Activated naive CD4-positive, alpha-beta T cell treated with anti-CD3 and anti-CD28 coated beads, Interleukin-2, amount 50 U/mL, for 72 hours (primary cell): ENCODE measurements at regions not wholly inside any gene's neighbourhood (a gene's known extent, or its start where the extent isn't known, plus 50 kb on each side); places are given as distances from the start of the nearest gene placed in this dataset.

ENCODE experiments used
- ATAC-seq, 2 donors: fragments of 150-1000 bp; cut with Tn5 transposase; 2 replicates each; pipeline ENCODE4 v1.10.0; 2021; ENCODE audit warnings: mild to moderate bottlenecking in 2 of 2, moderate library complexity in 2 of 2
- DNase-seq, 2 donors: peaks; one replicate each; pipeline ENCODE4 v3.0.0; 2021 to 2022; ENCODE audit warnings: low spot score in 2 of 2
- H3K27ac Mint-ChIP-seq, 2 donors: one replicate each; pipeline ENCODE4 v1.8.0; 2022; ENCODE audit warnings: mild to moderate bottlenecking in 2 of 2, mixed read lengths in 2 of 2
- H3K36me3 Mint-ChIP-seq, 2 donors: one replicate each; pipeline ENCODE4 v1.8.0; 2022; ENCODE audit warnings: mixed read lengths in 2 of 2
- H3K9me3 Mint-ChIP-seq, 2 donors: one replicate each; pipeline ENCODE4 v1.8.0; 2022; ENCODE audit warnings: mixed read lengths in 2 of 2

DNA sequence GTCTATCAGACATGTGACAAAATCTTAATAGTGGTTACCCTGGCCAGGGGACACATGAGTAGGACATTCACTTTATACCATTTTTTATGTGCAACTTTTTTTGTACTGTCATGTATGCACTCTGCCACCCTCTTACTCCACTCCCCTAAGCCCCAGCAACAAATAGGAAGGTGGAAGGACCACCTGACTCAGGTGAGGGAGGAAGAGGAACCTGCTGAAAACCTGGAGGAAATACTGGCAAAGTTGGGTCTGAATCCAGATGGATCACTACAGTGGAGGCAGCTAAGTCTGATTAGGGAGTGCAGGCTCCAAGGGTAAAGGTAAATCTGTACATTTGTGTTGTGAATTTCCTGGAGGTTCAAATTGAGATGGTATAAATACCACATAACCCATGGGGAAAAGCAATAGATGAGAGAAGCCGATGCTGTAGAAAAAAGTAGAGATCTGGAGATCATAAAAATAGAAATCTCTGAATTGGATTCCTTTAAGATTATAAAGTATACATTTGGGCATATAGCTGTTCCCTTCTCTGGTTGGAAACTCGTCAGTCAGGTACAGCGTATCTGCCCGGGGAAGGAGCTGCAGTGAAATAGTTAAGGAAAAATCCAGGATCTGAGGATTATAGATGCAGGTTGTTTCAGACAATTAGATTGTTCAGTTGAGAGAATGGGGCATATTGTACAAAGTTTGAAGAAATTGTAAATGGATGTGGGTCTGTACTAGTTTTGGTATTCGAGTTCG lies 52.2 kb upstream of the OR9Q1 start:
- Mint-ChIP-seq H3K27ac (no peak overlapping the region), H3K9me3 (peaks cover 3 to 4% of the 10 kb centered on the region in 2 donors), H3K36me3 (peaks cover 0 to 5% of the 10 kb centered on the region in 2 donors)
- ATAC-seq = no peak
- DNase-seq = no peak

DNA sequence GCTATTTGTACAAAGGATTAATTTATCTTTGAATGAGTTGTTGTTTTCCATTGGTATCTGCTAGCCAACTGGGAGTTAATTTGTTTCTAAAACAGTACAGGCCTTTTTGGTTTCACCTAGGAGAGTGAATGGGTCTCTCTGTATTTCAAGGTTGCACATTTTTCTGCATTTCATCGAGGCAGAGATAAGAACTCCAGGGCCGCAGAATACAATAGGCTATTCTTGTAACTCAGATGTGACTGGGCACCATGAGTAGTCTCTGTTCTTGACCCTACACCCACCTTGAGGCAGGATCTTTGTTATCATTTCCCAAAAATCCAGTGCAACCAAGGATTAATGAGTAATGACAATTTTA lies 51.7 kb upstream of the OR9Q1 start:
- ATAC-seq = no peak
- no peak for DNase-seq
- Mint-ChIP-seq H3K36me3 (peaks cover 0 to 5% of the 10 kb centered on the region in 2 donors), H3K9me3 (peaks cover 3 to 4% of the 10 kb centered on the region in 2 donors), H3K27ac (no peak overlapping the region)
